22Rv1 (cell line): ENCODE measurements at regions not wholly inside any gene's neighbourhood (a gene's known extent, or its start where the extent isn't known, plus 50 kb on each side); places are given as distances from the start of the nearest gene placed in this dataset.

ENCODE experiments used
- ZFX ChIP-seq: fragments of 450-650 bp; IDR thresholded peaks from 2 replicates; pipeline ENCODE4 v1.6.1; 2017; ENCODE audit warnings: antibody characterized with exemption, borderline replicate concordance
- TF ChIP-seq, protein P1 (sequence below): fragments of 450-650 bp; IDR thresholded peaks from 2 replicates; pipeline ENCODE4 v1.5.1; 2017; ENCODE audit warnings: mild to moderate bottlenecking

DNA sequence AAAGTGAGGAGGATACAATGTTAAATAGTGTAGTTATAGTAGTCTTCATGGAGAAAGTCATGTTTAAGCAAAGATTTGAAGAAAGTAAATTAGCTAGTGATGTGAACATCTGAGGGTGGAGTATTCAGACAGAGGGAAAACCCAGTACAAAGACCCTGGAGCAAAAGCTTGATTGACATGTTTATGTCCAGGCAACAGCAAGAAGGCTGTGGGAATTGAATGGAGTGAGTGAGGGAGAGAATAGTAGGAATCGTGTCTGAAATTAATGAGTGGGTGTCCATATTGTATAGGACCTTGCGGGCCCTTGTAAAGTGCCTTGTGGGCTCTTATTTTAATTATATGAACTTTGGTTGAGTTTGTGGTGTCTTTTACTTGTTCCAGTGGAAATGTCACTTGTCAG is 424.1 kb upstream of the KIRREL3 start:
- TF ChIP-seq, protein P1, sequence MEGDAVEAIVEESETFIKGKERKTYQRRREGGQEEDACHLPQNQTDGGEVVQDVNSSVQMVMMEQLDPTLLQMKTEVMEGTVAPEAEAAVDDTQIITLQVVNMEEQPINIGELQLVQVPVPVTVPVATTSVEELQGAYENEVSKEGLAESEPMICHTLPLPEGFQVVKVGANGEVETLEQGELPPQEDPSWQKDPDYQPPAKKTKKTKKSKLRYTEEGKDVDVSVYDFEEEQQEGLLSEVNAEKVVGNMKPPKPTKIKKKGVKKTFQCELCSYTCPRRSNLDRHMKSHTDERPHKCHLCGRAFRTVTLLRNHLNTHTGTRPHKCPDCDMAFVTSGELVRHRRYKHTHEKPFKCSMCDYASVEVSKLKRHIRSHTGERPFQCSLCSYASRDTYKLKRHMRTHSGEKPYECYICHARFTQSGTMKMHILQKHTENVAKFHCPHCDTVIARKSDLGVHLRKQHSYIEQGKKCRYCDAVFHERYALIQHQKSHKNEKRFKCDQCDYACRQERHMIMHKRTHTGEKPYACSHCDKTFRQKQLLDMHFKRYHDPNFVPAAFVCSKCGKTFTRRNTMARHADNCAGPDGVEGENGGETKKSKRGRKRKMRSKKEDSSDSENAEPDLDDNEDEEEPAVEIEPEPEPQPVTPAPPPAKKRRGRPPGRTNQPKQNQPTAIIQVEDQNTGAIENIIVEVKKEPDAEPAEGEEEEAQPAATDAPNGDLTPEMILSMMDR = no peak
- no peak for TF ChIP-seq ZFX
